Esophagus squamous epithelium (tissue), 4 donors: ENCODE measurements at regions not wholly inside any gene's neighbourhood (a gene's known extent, or its start where the extent isn't known, plus 50 kb on each side); places are given as distances from the start of the nearest gene placed in this dataset.

Experiments
- POLR2A ChIP-seq, 4 donors: fragments of 450-650 bp; IDR thresholded peaks; one replicate each; pipeline ENCODE4 v1.6.1; 2017; ENCODE audit warnings: antibody characterized with exemption in 4 of 4, mild to moderate bottlenecking in 4 of 4, moderate library complexity in 3 of 4
- TF ChIP-seq, protein P1 (sequence below), 6 experiments: fragments of 450-650 bp in 4 of 6; fragments of 200-600 bp in 2 of 6; sonication (generic) in 2 of 6; IDR thresholded peaks; one replicate each; pipeline ENCODE4 v1.5.1; 2016 to 2019; ENCODE audit warnings: antibody characterized with exemption in 6 of 6, mild to moderate bottlenecking in 4 of 6, moderate library complexity in 4 of 6

DNA sequence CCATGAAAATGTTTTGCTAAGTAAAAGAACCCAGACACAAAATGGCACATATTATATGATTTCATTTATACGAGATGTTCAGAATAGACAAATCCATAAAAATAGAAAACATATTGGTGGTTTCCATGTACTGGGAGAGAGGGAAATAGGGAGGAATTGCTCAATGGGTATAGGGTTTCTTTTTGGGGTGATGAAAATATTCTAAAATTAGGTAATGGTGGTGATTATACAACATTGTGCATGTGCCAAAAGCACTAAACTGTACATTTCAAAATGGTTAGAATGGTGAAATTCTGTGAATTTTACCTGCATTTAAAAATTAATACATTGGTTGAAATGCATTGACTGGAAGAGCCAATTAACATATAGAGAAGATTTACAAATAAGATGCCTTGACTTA is 613.9 kb downstream of the TNS3 start:
- TF ChIP-seq, protein P1, sequence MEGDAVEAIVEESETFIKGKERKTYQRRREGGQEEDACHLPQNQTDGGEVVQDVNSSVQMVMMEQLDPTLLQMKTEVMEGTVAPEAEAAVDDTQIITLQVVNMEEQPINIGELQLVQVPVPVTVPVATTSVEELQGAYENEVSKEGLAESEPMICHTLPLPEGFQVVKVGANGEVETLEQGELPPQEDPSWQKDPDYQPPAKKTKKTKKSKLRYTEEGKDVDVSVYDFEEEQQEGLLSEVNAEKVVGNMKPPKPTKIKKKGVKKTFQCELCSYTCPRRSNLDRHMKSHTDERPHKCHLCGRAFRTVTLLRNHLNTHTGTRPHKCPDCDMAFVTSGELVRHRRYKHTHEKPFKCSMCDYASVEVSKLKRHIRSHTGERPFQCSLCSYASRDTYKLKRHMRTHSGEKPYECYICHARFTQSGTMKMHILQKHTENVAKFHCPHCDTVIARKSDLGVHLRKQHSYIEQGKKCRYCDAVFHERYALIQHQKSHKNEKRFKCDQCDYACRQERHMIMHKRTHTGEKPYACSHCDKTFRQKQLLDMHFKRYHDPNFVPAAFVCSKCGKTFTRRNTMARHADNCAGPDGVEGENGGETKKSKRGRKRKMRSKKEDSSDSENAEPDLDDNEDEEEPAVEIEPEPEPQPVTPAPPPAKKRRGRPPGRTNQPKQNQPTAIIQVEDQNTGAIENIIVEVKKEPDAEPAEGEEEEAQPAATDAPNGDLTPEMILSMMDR (IDR thresholded peaks at IDR 0.05) = no peak
- TF ChIP-seq POLR2A (IDR thresholded peaks at IDR 0.05) = no peak
